DOHH2 (cell line): ENCODE measurements at regions not wholly inside any gene's neighbourhood (a gene's known extent, or its start where the extent isn't known, plus 50 kb on each side); places are given as distances from the start of the nearest gene placed in this dataset.

ENCODE experiments used
- EZH2phosphoT487 ChIP-seq: fragments of 200-600 bp; sonication (generic); IDR thresholded peaks from 2 replicates; pipeline ENCODE4 v1.6.1; 2017; ENCODE audit warnings: borderline replicate concordance, mild to moderate bottlenecking, antibody characterized with exemption, low read length, moderate library complexity, mixed read lengths
- TF ChIP-seq, protein P1 (sequence below): fragments of 200-600 bp; sonication (generic); IDR thresholded peaks from one replicate; pipeline ENCODE4 v1.5.1; 2014; ENCODE audit warnings: antibody characterized with exemption, mild to moderate bottlenecking, low read depth, low read length; ENCODE audit not compliant: poor library complexity, severe bottlenecking

GRCh38 chr1:58401991-58402390 is 144.5 kb downstream of the OMA1 start:
- TF ChIP-seq, protein P1, sequence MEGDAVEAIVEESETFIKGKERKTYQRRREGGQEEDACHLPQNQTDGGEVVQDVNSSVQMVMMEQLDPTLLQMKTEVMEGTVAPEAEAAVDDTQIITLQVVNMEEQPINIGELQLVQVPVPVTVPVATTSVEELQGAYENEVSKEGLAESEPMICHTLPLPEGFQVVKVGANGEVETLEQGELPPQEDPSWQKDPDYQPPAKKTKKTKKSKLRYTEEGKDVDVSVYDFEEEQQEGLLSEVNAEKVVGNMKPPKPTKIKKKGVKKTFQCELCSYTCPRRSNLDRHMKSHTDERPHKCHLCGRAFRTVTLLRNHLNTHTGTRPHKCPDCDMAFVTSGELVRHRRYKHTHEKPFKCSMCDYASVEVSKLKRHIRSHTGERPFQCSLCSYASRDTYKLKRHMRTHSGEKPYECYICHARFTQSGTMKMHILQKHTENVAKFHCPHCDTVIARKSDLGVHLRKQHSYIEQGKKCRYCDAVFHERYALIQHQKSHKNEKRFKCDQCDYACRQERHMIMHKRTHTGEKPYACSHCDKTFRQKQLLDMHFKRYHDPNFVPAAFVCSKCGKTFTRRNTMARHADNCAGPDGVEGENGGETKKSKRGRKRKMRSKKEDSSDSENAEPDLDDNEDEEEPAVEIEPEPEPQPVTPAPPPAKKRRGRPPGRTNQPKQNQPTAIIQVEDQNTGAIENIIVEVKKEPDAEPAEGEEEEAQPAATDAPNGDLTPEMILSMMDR = no peak
- TF ChIP-seq EZH2phosphoT487 = no peak
